ENCODE measurements at regions not wholly inside any gene's neighbourhood (a gene's known extent, or its start where the extent isn't known, plus 50 kb on each side); places are given as distances from the start of the nearest gene placed in this dataset.

- Mint-ChIP-seq H3K27ac (no peak overlapping the region), H3K36me3 (no peaks in the 10 kb centered on the region), H3K27me3 (no peaks in the 10 kb centered on the region)
These were observed 185.2 kb upstream of the GMDS start for GRCh38 chr6:2430612-2431011.

GRCh38 chr6:2429460-2429859 is 184.1 kb upstream of the GMDS start:
- no peak overlapping the region for H3K4me3 Mint-ChIP-seq
- H3K4me1 Mint-ChIP-seq, result no peaks in the 10 kb centered on the region
- H3K9me3 Mint-ChIP-seq, result no peaks in the 10 kb centered on the region
- H3K27ac Mint-ChIP-seq, result no peak overlapping the region
- no peak for DNase-seq
- H3K27me3 Mint-ChIP-seq, result no peaks in the 10 kb centered on the region
- H3K36me3 Mint-ChIP-seq, result peaks cover 2% of the 10 kb centered on the region

More at GRCh38 chr6:2430612-2431011, 185.2 kb upstream of the GMDS start:
- DNase-seq, result no peak
- no peaks in the 10 kb centered on the region for H3K9me3 Mint-ChIP-seq
- H3K4me1 Mint-ChIP-seq, result no peaks in the 10 kb centered on the region
- no peak overlapping the region for H3K4me3 Mint-ChIP-seq

- Mint-ChIP-seq H3K4me1 (no peaks in the 10 kb centered on the region), H3K9me3 (no peaks in the 10 kb centered on the region), H3K4me3 (no peak overlapping the region), H3K27ac (no peak overlapping the region), H3K27me3 (no peaks in the 10 kb centered on the region), H3K36me3 (peaks cover 3% of the 10 kb centered on the region)
- no peak for DNase-seq
These were observed 183.6 kb upstream of the GMDS start for GRCh38 chr6:2429032-2429431.

GRCh38 chr6:2426561-2427340 is 181.3 kb upstream of the GMDS start:
- no peak for DNase-seq
- Mint-ChIP-seq H3K36me3 (peaks cover 3% of the 10 kb centered on the region), H3K4me1 (no peaks in the 10 kb centered on the region), H3K4me3 (no peak overlapping the region), H3K27me3 (no peaks in the 10 kb centered on the region), H3K9me3 (no peaks in the 10 kb centered on the region), H3K27ac (no peak overlapping the region)

- Mint-ChIP-seq H3K9me3 (no peaks in the 10 kb centered on the region), H3K36me3 (no peaks in the 10 kb centered on the region), H3K27me3 (no peaks in the 10 kb centered on the region), H3K27ac (no peak overlapping the region), H3K4me1 (no peaks in the 10 kb centered on the region), H3K4me3 (no peak overlapping the region)
- DNase-seq, result no peak
These were observed 170.8 kb upstream of the GMDS start for GRCh38 chr6:2416128-2416712.

- Mint-ChIP-seq H3K9me3 (no peaks in the 10 kb centered on the region), H3K27ac (no peak overlapping the region), H3K4me3 (no peak overlapping the region), H3K27me3 (no peaks in the 10 kb centered on the region), H3K4me1 (no peaks in the 10 kb centered on the region), H3K36me3 (no peaks in the 10 kb centered on the region)
- DNase-seq, result no peak
These were observed 169.6 kb upstream of the GMDS start for GRCh38 chr6:2414885-2415547.

GRCh38 chr6:2412731-2413130 is 167.3 kb upstream of the GMDS start:
- Mint-ChIP-seq H3K27me3 (no peaks in the 10 kb centered on the region), H3K9me3 (no peaks in the 10 kb centered on the region), H3K36me3 (peaks cover under 1% of the 10 kb centered on the region), H3K27ac (no peak overlapping the region), H3K4me1 (no peaks in the 10 kb centered on the region), H3K4me3 (no peak overlapping the region)
- no peak for DNase-seq

GRCh38 chr6:2410656-2411380 is 165.4 kb upstream of the GMDS start:
- H3K4me3 Mint-ChIP-seq, result no peak overlapping the region
- no peaks in the 10 kb centered on the region for H3K9me3 Mint-ChIP-seq
- DNase-seq, result no peak
- H3K36me3 Mint-ChIP-seq, result peaks cover 3% of the 10 kb centered on the region
- no peaks in the 10 kb centered on the region for H3K4me1 Mint-ChIP-seq
- H3K27ac Mint-ChIP-seq, result no peak overlapping the region
- H3K27me3 Mint-ChIP-seq, result no peaks in the 10 kb centered on the region

- peaks cover 3% of the 10 kb centered on the region for H3K36me3 Mint-ChIP-seq
- no peak for DNase-seq
- no peaks in the 10 kb centered on the region for H3K4me1 Mint-ChIP-seq
- no peak overlapping the region for H3K4me3 Mint-ChIP-seq
- no peaks in the 10 kb centered on the region for H3K9me3 Mint-ChIP-seq
- no peaks in the 10 kb centered on the region for H3K27me3 Mint-ChIP-seq
- H3K27ac Mint-ChIP-seq, result no peak overlapping the region
These were observed 162.1 kb upstream of the GMDS start for GRCh38 chr6:2407525-2407924.

GRCh38 chr6:2404211-2404929 is 159.0 kb upstream of the GMDS start:
- no peaks in the 10 kb centered on the region for H3K4me1 Mint-ChIP-seq
- peaks cover 2% of the 10 kb centered on the region for H3K9me3 Mint-ChIP-seq
- H3K36me3 Mint-ChIP-seq, result peaks cover 14% of the 10 kb centered on the region
- no peak for DNase-seq
- H3K4me3 Mint-ChIP-seq, result no peak overlapping the region
- no peaks in the 10 kb centered on the region for H3K27me3 Mint-ChIP-seq
- H3K27ac Mint-ChIP-seq, result no peak overlapping the region

GRCh38 chr6:2403546-2403945 is 158.1 kb upstream of the GMDS start:
- Mint-ChIP-seq H3K27me3 (no peaks in the 10 kb centered on the region), H3K9me3 (peaks cover 2% of the 10 kb centered on the region), H3K4me3 (no peak overlapping the region), H3K36me3 (peaks cover 15% of the 10 kb centered on the region), H3K27ac (no peak overlapping the region), H3K4me1 (no peaks in the 10 kb centered on the region)
- DNase-seq, result no peak

GRCh38 chr6:2396846-2397630 is 151.6 kb upstream of the GMDS start:
- no peak for DNase-seq
- Mint-ChIP-seq H3K36me3 (peaks cover 21% of the 10 kb centered on the region), H3K27ac (no peak overlapping the region), H3K4me1 (no peaks in the 10 kb centered on the region), H3K27me3 (no peaks in the 10 kb centered on the region), H3K9me3 (peaks cover 2% of the 10 kb centered on the region), H3K4me3 (no peak overlapping the region)

GRCh38 chr6:2396042-2396657 is 150.7 kb upstream of the GMDS start:
- Mint-ChIP-seq H3K4me1 (no peaks in the 10 kb centered on the region), H3K9me3 (peaks cover 2% of the 10 kb centered on the region)
- DNase-seq, result no peak

More at GRCh38 chr6:2396042-2396657, 150.7 kb upstream of the GMDS start:
- H3K36me3 Mint-ChIP-seq, result peaks cover 21% of the 10 kb centered on the region
- no peak overlapping the region for H3K27ac Mint-ChIP-seq
- no peaks in the 10 kb centered on the region for H3K27me3 Mint-ChIP-seq
- H3K4me3 Mint-ChIP-seq, result no peak overlapping the region

Data from activated naive CD8-positive, alpha-beta T cell treated with anti-CD3 and anti-CD28 coated beads for 36 hours (primary cell).